DMS 273 (cell line): ENCODE measurements at regions not wholly inside any gene's neighbourhood (a gene's known extent, or its start where the extent isn't known, plus 50 kb on each side); places are given as distances from the start of the nearest gene placed in this dataset.
A peak's percentile ranks its signal among the peaks of the same experiment; 100 is the strongest.
"Not testable (repeated sequence)": the region's sequence is repeated elsewhere in the genome, so short reads cannot be mapped to it uniquely, and the experiment has no call there.

Source experiments
- DNase-seq: peaks from one replicate; lab custom pipeline; 2025; ENCODE audit not compliant: unreplicated experiment; lab: John Stamatoyannopoulos, UW

DNA sequence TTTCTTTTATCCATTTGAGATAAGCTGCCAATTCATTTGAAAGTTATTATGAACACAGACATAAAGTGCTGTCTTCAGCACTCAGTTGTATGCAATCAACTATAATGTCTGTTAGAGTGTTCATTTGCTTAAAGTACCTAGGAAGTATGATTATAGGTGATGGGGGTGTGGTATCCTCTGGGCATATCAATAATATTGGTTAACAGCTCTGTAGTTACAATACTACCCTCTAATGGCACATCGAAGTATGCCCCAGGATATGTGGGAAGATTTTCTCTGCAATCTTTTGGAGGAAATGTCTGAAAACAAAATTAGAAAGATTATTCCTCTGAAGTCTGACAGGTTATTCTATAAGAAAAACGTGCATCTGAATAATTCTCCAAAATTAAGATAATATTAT, 429.7 kb downstream of the ARL4A start:
- peak; percentile 12 for DNase-seq

DNA sequence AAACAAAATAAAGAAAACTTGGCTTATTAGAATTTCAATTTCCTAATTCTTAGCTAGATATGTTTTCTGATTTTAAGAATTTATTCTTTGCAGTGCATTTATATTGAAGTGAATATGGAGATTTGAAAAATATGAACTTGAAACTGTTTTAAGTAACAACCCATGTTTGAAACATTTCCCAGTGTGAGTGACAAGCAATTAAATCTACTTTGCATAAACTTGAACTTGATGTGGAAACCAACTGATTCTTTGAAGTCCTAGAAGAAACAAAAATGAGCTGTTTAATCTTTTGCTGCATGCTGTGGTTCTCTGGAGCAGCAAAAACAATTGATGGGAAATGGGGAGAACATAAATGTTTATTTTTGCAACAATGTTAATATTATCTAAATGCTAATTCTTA, 430.2 kb downstream of the ARL4A start:
- DNase-seq, result no peak

DNA sequence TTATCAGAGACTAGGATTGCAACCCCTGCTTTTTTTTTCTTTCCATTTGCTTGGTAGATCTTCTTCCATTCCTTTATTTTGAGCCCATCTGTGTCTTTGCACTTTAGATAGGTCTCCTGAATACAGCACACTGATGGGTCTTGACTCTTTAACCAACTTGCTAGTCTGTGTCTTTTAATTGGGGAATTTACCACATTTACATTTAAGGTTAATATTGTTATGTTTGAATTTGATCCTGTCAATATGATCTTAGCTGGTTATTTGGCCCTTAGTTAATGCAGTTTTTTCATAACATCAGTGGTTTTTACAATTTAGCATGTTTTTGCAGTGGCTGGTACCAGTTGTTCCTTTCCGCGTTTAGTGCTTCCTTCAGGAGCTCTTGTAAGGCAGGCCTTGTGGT, 437.2 kb downstream of the ARL4A start:
- DNase-seq, result not testable (repeated sequence)

DNA sequence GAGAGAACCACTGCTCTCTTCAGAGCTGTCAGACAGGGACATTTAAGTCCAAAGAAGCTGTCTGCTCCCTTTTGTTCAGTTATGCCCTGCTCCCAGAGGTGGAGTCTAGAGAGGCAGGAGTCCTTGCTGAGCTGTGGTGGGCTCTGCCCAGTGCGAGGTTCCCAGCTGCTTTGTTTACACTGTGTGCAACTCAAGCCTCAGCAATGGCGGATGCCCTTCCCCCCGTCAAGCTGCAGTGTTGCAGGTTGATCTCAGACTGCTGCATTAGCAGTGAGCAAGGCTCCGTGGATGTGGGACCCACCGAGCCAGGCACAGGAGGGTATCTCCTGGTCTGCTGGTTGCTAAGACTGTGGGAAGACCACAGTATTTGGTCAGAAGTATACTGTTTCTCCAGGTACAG, 438.9 kb downstream of the ARL4A start:
- DNase-seq, result no peak

DNA sequence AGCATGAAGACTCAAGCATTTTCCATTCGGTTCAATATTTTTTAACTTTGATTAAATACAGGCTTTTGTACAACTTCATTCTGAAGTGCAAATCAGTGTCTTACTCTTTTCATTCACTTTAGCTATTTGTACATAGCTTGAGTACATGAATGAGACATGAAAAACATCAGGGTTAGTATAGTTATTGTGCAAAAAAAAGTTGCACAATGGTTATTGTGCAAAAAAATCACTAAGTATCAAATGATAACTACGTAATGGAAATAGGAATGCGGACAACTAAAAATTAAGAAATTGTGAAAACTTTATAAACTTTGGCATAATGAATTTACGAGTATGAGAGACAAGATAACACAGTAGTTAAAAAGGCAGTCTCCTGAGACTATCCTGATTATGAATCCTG, 442.9 kb downstream of the ARL4A start:
- no peak for DNase-seq

DNA sequence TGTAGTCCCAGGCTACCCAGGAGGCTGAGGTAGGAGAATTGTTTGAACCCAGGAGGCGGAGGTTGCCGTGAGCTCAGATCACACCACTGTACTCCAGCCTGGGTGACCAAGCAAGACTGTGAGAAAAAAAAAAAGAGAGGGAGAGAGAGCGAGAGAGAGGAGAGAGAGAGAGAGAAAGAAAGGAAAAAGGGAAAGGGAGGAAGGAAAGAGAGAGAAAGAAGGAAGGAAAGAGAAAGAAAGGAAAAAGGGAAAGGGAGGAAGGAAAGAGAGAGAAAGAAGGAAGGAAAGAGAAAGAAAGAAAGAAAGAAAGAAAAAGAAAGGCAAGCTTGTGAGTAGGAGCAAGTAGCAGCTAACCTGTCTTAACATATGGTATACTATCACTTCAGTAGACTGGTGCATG, 443.5 kb downstream of the ARL4A start:
- DNase-seq, result not testable (repeated sequence)

DNA sequence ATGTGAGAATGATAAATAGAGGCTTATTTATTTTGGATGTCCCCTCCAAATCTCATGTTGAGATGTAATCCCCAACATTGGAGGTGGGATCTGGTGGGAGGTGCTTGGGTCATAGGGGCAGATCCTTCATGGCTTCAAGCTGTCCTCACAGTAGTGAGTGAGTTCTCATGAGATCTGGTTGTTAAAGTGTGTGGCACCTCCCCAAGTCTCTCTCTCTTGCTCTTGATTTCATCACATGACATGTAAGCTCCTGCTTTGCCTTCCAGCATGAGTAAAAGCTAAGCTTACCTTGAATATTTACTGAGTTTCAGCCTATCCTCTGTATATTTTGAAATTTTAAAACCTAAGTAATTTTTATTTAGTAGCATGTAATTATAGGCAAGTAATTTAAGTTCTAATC, 444.9 kb downstream of the ARL4A start:
- no peak for DNase-seq

DNA sequence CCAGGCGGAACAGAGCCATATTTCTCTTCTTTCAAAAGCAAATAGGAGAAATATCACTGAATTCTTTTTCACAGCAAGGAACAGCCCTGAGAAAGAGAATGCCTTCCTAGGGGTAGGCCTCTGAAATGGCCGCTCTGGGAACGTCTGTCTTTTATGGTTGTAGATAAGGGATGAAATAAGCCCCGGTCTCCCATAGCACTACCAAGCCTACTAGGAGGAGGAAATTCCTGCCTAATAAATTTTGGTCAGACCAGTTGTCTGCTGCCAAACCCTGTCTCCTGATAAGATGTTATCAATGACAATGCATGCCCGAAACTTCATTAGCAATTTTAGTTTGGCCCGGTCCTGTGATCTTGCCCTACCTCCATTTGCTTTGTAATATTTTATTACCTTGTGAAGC, 448.9 kb downstream of the ARL4A start:
- DNase-seq, result not testable (repeated sequence)

DNA sequence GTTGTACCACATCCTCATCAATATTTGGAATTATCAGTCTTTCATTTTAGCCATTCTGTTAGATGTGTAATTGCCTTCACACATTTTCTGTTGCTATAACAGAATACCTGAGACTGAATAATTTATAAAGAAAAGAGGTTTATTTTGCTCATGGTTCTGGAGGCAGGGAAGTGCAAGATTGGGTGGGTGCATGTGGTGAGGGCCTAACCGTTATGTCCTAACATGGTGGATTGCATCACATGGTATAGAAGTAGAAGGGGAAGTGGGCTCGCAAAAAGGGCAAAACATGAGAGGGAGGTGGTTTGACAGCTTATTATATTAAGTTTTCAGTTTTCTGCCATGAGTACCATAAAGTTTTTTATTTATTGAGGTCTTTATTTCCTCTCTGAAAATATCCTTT, 452.0 kb downstream of the ARL4A start:
- DNase-seq, result no peak

DNA sequence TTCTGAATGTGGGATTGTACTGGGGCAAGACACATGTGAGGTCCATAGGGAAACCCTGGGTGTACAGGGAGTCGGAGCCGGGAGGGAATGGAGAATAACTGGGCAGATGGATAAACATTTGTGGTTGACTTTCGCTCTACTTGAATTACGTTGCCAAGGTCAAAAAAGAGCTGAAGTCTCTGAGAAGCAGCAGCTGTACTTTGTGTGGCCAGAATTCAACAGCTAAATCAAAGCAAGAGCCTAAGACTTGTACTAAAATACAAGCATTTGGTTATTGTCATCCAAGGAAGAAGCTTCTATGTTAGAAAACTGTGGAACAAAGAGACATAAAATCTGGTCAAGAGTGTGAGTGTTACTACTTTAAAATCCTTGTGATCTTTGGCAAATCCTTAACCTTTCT, 457.2 kb downstream of the ARL4A start:
- DNase-seq, result peak; percentile 83

DNA sequence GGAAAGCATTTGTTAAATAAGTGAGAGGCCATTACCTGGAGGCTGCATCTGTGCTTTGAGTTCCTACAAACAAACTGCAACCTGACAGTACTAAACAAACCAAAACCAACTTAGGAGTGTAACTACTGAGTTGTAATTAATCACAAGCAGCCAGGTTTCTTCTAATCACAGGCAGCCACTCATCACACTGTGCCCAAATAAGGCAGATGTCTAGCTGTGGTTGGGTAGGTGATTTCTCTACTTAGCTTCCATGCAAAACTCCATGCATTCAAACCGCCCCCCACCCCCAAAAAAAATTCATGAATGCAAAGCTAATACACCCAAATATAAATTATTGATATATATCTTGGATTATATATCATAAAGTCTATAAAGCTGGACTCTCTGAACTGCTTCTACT, 461.1 kb downstream of the ARL4A start:
- DNase-seq, result no peak

DNA sequence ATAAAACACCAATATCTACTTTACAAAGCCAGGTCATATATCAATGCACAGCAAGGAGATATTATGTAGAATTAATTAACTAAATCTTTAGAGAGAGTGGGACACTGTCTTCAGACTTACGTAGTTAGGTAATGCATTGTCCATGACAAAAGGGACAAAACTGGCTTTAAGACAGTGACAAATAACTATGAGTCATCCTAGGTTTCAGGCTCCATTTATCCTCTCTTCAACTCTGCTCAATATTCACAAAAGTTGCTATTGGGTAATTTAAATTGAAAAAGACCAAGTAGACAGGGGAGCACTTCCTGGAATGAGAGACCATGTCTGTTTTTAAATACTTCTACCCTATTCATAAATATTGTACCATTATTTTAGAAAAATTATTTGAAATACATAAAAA, 464.5 kb downstream of the ARL4A start:
- no peak for DNase-seq

DNA sequence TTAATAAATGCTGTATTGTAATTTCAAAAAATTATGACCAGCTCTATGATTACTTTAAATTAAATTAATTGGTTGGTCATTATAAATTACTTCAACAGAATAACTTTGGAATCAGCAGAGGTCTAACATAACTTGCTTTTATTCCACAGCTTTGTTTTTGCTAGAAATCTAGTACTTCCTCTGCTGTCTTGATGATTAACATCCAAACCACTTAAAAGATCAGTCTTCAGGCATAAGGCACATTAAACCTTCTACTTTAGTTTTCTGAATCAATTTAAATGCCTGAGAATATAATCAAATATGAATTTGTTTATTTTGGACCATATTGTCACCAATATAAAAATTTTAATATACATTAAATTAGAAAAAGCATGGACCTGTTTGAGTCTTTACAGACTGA, 465.3 kb downstream of the ARL4A start:
- no peak for DNase-seq

DNA sequence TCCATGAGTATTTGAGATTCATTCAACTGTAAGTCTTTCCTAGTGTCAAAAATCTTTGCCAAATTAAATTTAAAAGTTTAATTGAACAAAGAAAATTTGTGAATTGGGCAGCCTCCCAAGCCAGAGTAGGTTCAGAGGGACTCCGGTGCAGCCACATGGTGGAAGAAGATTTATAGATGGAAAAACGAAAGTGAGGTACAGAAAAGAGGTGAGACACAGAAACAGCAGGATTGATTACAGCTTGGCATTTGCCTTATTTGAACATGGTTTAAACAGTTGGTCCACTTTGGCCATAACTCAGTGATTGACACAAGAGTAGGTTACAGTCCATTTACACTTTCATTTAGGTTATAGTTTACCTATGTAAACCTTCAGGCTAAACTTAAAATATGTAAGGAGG, 465.8 kb downstream of the ARL4A start:
- DNase-seq, result no peak

DNA sequence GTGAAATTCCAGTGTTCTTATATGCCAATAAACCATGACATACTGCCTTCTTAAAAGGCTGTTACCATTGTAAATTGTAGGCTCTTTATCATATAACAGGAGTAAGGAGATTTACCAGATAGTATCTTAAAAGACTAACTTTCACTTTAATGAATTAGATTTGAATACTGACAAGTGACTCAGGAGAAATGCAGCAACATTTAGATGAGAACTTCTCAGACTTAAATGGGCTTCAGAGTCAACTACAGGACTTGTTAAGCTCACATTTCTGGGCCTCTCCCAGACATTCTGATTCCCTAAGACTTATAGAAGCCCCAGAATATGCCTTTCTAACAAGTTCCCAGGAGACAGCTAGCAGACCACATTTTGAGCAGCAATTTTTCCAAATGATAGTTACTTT, 466.3 kb downstream of the ARL4A start:
- no peak for DNase-seq

DNA sequence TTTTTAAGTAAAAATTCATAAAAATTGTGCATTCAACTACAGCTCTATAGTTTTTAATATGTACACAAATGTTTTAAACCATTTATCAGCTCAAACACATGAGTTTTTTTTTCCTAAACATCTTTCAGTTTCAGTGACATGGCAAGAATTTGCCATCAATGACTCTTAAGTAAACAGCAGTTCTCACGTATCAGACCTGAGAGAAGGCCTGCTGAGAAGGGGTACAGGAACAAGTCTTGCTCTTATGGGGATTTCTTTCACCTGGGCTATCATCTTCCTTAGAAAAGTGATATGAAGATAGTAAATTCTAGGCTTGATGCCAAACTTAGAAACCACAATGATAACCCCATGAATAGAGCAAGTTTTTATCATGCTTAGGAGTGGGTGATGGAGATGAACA, 467.8 kb downstream of the ARL4A start:
- DNase-seq, result no peak

DNA sequence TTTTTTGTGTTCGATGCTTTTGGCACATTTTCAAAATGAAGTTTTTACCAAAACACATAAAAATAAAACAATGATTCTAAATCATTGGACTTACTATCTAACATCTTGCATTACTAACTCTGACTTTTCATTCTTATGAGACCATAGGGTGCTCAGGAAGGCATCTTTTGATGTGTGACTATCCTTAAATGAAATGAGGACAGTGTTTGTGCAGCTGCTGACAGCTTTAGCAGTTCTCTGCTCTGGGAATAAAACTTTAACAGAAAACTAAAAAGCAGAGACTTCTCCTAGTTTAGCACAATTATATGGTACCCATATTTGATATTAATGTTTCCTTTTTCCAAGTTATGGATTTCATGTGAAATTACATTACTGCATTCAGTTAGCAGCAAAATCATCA, 471.6 kb downstream of the ARL4A start:
- DNase-seq, result no peak

DNA sequence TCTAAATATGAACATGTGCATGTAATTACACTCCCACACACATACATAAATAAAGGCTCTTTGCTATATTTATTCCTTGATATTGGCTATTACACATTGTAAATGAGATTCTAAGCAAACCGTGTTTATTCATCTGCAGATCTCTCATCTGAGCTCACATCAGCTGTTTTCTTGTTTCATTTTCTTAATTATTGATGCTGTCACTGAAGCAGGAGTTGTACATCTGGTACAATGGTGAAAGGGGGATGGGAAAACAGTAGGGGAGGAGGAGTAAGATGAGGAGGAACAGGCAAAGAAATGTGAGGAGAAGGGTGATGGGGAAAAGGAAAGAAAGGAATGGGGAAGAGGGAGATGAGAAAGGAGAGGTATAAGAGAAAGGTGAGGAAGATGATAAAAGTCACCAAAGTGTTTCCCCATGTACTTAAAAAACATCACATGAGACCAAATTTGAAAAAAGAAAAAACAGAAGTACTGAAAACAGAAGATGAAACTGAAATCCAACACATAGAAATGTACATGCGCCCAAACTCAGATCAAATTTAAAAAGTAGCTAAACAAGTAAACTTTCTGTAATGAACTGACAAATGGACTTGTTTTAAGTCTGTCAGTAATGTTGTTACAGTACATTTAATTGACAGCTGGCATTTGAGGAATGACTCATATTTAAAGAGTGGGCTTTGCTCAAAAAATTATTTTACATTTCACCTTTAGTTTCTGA, 472.2 kb downstream of the ARL4A start:
- no peak for DNase-seq

DNA sequence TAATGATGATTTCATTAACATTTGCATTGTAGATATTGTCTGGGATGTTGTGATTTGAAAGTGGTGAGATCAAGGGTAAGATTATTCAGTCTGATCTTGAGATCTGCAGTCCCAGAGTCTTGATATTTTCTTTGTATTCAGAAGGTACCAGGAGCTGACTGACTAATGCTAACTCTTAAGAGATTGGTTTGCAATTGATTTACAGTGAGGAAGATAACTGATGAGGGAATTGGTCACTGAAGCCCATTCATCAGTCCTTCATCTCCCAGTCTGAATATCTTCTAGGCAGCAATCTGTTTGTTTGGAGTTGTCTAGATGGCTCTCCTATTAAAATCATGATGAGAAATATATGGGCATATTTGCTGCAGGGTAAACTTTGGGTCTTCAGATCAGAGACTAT, 473.7 kb downstream of the ARL4A start:
- no peak for DNase-seq

DNA sequence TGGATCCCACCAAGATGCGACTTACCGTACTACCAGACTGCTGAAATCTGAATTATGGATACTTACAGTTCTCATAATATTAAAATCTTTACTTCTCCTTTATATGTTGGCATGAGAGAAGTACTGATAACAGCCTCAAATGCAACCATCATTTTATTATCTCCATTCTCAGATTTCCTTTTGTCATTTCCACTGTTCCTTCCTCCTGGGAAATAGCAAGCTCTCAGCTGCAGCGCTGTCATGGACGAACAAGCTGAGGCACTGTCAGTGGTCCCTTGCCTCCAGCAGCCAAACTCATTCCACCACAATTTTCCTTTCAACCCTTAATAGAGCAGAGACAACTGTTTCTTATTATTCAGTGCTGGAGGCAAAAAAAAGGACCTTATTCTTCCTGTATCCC, 478.4 kb downstream of the ARL4A start:
- no peak for DNase-seq

DNA sequence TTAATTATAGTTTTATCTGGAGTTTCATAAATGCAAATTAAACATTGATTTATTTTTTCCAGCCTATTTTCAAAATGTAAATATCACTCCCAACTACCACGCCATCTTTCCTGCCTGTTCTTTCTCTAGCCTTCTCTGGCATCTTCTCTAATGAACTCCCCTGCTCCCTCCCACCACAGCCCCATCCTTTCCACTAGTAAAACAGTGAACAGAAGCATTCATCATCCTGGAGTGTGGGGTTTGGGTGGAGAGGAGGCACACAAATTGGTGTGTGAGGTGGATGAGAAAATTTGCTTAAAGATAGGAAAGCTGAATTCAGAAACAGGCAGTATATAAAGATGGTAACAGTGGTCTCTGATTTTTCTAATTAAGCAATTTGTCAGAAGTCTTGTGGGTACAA, 479.4 kb downstream of the ARL4A start:
- DNase-seq, result no peak

DNA sequence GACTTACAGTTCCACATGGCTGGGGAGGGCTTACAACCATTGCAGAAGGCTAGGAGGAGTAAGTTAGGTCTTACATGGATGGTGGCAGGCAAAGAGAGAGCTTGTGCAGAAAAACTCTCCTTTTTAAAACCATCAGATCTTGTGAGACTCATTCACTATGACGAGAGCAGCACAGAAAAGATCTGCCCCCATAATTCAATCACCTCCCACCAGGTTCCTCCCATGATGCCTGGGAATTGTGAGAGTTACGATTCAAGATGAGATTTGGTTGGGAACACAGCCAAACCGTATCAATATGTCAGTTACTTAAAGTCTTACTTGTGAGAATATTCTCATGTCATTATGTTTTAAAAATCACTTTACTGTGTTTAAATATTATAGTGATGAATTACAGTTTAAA, 481.9 kb downstream of the ARL4A start:
- no peak for DNase-seq

DNA sequence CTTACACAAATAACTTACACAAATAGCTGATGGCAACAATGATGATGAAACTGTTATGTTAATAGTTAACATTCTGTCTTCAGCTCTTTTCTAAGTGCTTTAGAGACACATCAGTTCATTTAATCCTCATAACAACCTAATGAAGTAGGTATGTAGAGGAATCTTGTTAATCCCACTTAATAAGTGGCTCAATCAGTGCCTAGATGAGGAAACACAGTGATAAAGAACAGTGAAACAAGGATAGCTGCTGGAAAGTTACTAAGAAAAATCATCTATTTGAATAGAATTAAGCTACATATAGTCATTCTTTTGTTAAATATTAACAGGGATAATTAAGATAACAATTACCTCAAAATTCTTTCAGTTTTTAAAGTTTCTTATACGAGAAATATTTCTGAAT, 487.6 kb downstream of the ARL4A start:
- DNase-seq, result no peak
